Lung (tissue), 11 donors: ENCODE measurements at regions not wholly inside any gene's neighbourhood (a gene's known extent, or its start where the extent isn't known, plus 50 kb on each side); places are given as distances from the start of the nearest gene placed in this dataset.

Experiments
- ATAC-seq: fragments of 200-7000 bp; cut with Tn5 transposase; one replicate; pipeline ENCODE4 v1.9.1; 2020; ENCODE audit warnings: moderate number of reproducible peaks; ENCODE audit not compliant: insufficient read depth, low FRiP score
- DNase-seq, 3 donors: peaks; one replicate each; pipeline ENCODE4 v3.0.0-alpha.2; 2013 to 2017
- H3K27ac ChIP-seq, 2 donors: one replicate each; pipeline ENCODE4 v1.5.1; 2013; ENCODE audit warnings: mild to moderate bottlenecking in 2 of 2, moderate library complexity in 2 of 2, control low read depth in 1 of 2, inconsistent platforms in 1 of 2, low read depth in 1 of 2, low read length in 1 of 2
- H3K27me3 ChIP-seq, 3 donors: one replicate each; pipeline ENCODE4 v1.5.1; 2013; ENCODE audit warnings: low read length in 2 of 3; ENCODE audit not compliant: control insufficient read depth in 3 of 3, insufficient read depth in 3 of 3
- H3K36me3 ChIP-seq, 4 donors: one replicate each; pipeline ENCODE4 v1.5.1; 2013; ENCODE audit warnings: low read length in 4 of 4, mild to moderate bottlenecking in 1 of 4, moderate library complexity in 1 of 4; ENCODE audit not compliant: control insufficient read depth in 4 of 4, insufficient read depth in 4 of 4
- H3K4me1 ChIP-seq, 5 donors: one replicate each; pipeline ENCODE4 v1.5.1; 2013; ENCODE audit warnings: low read length in 5 of 5, mild to moderate bottlenecking in 2 of 5, moderate library complexity in 1 of 5; ENCODE audit not compliant: control insufficient read depth in 5 of 5, insufficient read depth in 5 of 5
- H3K4me3 ChIP-seq: one replicate; pipeline ENCODE4 v1.5.1; 2013; ENCODE audit warnings: mild to moderate bottlenecking, control low read depth, moderate library complexity
- H3K9ac ChIP-seq, 2 donors: one replicate each; pipeline ENCODE4 v1.5.1; 2013; ENCODE audit warnings: low read length in 2 of 2, control low read depth in 1 of 2; ENCODE audit not compliant: insufficient read depth in 1 of 2
- H3K9me3 ChIP-seq, 4 donors: one replicate each; pipeline ENCODE4 v1.5.1; 2013; ENCODE audit warnings: low read length in 3 of 4, mild to moderate bottlenecking in 1 of 4, moderate library complexity in 1 of 4; ENCODE audit not compliant: control insufficient read depth in 4 of 4, insufficient read depth in 3 of 4
- WGBS, 2 donors: extraction: QIAGEN DNeasy Blood & Tissue Kit; methylation state at CpG; one replicate each; pipeline ENCODE4 v1.1.7; 2013; 5-methylcytosine and 5-hydroxymethylcytosine counted together
- TF ChIP-seq, protein P1 (sequence below): IDR thresholded peaks from 2 replicates; pipeline ENCODE4 v1.5.1; 2012; ENCODE audit warnings: mild to moderate bottlenecking; ENCODE audit errors: control extremely low read depth, extremely low read depth
- donor health status: control.
- donor health status: control.
- donor health status: Bipolar disorder and iron deficiency.
- donor health status: healthy.
- donor health status: DM: yes; HTN: yes; CAD: no.

DNA sequence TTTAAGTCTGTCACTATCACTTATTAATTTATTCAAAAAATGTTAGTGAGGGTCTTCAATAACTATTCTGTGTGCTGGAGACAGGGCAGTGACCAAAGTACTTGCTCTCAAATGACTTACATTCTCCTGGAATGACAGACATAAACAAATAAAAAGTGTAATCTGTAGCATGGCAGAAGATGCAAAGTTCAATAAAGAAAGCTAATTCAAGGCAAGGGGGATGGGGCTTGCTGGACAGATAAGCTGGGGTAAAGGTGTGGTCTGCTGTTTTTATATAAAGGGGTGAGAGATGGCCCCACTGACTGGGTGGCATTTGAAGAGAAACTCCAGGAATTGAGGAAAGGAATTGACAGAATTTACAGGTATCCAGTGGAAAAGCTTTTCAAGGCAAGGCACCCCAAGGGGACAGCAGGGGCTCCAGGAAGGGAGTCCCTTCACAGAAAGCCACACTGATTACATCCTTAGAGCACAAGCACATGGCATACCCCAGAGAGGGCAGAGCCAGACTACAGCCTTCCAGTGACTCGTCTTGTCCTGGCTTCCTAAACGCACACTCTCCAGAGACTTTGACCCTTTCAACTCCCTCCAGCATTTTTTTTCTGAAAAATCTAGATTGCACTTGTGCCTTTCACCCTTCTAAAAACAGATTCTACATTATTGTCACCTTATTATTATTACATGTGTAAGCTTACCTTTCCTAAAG, 123.7 kb upstream of the HS3ST3A1 start:
- Histone ChIP-seq H3K4me3 (no peak overlapping the region), H3K27ac (no peak overlapping the region), H3K4me1 (peaks cover 0 to 21% (median 7%) of the 10 kb centered on the region in 5 donors), H3K9me3 (no peaks in the 10 kb centered on the region), H3K27me3 (no peaks in the 10 kb centered on the region), H3K36me3 (no peaks in the 10 kb centered on the region), H3K9ac (no peak overlapping the region)
- TF ChIP-seq, protein P1, sequence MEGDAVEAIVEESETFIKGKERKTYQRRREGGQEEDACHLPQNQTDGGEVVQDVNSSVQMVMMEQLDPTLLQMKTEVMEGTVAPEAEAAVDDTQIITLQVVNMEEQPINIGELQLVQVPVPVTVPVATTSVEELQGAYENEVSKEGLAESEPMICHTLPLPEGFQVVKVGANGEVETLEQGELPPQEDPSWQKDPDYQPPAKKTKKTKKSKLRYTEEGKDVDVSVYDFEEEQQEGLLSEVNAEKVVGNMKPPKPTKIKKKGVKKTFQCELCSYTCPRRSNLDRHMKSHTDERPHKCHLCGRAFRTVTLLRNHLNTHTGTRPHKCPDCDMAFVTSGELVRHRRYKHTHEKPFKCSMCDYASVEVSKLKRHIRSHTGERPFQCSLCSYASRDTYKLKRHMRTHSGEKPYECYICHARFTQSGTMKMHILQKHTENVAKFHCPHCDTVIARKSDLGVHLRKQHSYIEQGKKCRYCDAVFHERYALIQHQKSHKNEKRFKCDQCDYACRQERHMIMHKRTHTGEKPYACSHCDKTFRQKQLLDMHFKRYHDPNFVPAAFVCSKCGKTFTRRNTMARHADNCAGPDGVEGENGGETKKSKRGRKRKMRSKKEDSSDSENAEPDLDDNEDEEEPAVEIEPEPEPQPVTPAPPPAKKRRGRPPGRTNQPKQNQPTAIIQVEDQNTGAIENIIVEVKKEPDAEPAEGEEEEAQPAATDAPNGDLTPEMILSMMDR = no peak
- WGBS, 2 donors = 27 to 33% methylated on average over 2 of the region's 2 CpGs
- no peak for ATAC-seq
- no peak for DNase-seq

DNA sequence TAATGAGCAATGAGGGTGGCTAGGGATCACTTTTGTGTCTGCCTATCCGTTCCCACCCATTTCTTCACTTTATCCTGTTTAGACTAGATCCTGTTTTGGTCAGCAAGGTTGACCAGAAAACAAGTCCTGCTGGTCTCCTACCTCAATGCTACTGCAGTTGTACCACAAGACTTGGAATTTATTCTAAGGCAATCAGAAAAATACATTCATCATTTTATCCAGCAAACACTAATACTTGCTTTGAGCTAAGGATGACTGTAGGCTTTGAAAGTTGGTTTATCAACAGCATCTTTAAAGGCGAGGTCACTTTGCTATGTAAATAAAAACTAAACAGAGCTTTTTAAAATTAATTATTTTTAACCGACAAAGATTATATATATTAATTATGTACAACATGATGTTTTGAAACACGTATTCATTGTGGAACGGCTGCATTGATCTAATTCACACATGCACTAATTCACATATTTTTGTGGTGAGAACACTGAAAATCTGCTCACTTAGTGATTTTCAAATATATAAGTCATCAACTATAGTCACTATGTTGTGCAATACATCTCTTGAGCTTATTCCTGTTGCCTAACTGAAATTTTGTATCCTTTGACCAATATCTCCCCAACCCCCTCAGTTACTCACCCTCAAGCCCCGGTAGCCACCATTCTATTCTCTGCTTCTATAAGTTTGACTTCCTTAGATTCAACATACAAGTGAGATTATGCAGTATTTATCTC, 125.9 kb upstream of the HS3ST3A1 start:
- DNase-seq = peak in 2 of 3 donors; percentile 40 to 52
- ATAC-seq = no peak
- TF ChIP-seq, protein P1 = no peak
- Histone ChIP-seq H3K4me3 (no peak overlapping the region), H3K9ac (no peak overlapping the region), H3K9me3 (peaks cover 0 to 4% (median 0%) of the 10 kb centered on the region in 4 donors), H3K27ac (no peak overlapping the region), H3K4me1 (peaks cover 0 to 16% (median 7%) of the 10 kb centered on the region in 5 donors), H3K36me3 (no peaks in the 10 kb centered on the region), H3K27me3 (no peaks in the 10 kb centered on the region)
- WGBS, 2 donors = 80% methylated on average over 6 of the region's 6 CpGs

DNA sequence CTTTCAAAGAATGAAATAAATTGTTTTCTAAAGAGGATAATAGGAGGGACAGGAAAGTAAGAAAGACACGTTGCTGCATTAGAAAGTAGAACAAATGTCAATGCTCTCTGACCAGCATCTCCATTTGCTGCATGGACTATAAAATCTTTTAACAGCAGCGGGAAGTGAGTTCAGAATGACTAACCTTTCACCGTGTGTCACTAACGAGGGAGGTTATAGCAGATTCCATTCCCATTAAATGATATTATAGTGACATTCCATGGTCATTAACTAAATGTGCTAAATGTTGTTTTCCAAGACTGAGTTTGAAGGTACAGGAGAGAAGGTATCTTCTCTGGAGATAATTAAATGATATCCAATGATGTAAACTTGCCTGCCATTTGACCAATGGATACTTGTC, 127.1 kb upstream of the HS3ST3A1 start:
- H3K9ac ChIP-seq = no peak overlapping the region
- no peaks in the 10 kb centered on the region for H3K27me3 ChIP-seq
- TF ChIP-seq, protein P1 = no peak
- peak in 2 of 3 donors; percentile 25 to 52 for DNase-seq
- peaks cover 0 to 8% (median 0%) of the 10 kb centered on the region in 4 donors for H3K9me3 ChIP-seq
- no peak overlapping the region for H3K27ac ChIP-seq
- no peak for ATAC-seq
- WGBS, 2 donors = 81 to 87% methylated on average over 4 of the region's 4 CpGs
- H3K4me1 ChIP-seq = peaks cover 0 to 16% (median 7%) of the 10 kb centered on the region in 5 donors
- no peaks in the 10 kb centered on the region for H3K36me3 ChIP-seq
- no peak overlapping the region for H3K4me3 ChIP-seq
